ENCODE measurements at regions not wholly inside any gene's neighbourhood (a gene's known extent, or its start where the extent isn't known, plus 50 kb on each side); places are given as distances from the start of the nearest gene placed in this dataset.

DNA sequence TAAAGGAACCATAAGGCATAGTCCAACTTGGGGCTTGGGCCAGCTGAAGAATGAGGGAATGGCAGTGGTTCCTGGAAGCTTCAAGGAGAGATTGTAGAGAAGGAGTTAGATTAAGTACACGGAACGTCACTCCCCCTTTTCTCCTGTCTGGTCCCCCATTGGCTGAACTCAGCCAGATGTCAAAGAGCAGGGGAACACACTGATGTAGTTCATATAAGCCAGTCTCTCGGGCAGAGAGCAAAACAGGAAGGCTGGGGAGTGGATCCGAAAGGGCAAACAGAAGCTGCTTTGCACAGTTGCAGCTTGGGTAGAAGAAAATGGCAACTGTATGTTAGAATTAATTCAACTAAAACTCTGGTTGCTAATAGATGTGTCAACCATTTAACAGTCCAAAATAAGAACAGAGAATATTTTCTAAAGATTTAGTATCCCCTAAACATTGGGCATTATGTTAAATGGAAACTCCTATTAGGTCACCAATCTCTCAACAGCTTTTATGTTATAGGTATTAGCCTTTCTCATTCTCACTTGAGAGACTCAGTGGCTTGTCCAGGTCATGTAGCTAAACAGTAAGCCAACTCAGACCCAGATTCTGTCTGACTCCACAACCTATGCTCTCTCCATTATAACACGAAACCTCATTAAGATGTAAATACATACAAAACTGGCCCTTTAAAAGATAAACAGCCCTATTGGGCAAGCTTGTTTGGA lies 600.7 kb upstream of the USP24 start:
- TF ChIP-seq EP300 (IDR thresholded peaks at IDR 0.05) (no peak), CTCF (IDR thresholded peaks at IDR 0.05) (no peak)

Data from suprapubic skin (tissue), 3 donors.